ENCODE measurements at regions not wholly inside any gene's neighbourhood (a gene's known extent, or its start where the extent isn't known, plus 50 kb on each side); places are given as distances from the start of the nearest gene placed in this dataset.
"Not testable (repeated sequence)": the region's sequence is repeated elsewhere in the genome, so short reads cannot be mapped to it uniquely, and the experiment has no call there.

GRCh38 chr21:28035692-28036091, 957.0 kb downstream of the LTN1 start:
- H3K9me3 Mint-ChIP-seq (ENCODE audit: low read depth, unreplicated experiment) = peaks cover 13% of the 10 kb centered on the region
- H3K27ac Mint-ChIP-seq (ENCODE audit: unreplicated experiment); CTCF ChIA-PET; H3K4me1 Mint-ChIP-seq (ENCODE audit: low read depth, unreplicated experiment); H3K36me3 Mint-ChIP-seq (ENCODE audit: insufficient read depth, unreplicated experiment); H3K4me3 Mint-ChIP-seq (ENCODE audit: low read depth, unreplicated experiment); BruUV-seq (replicated peaks); intact Hi-C loops (cut with micrococcal nuclease; ENCODE audit: unreplicated experiment); H3K27me3 Mint-ChIP-seq (ENCODE audit: unreplicated experiment); DNase-seq: not testable (repeated sequence)

- H3K4me1 Mint-ChIP-seq (ENCODE audit: low read depth, unreplicated experiment); CTCF ChIA-PET; H3K27ac Mint-ChIP-seq (ENCODE audit: unreplicated experiment); DNase-seq; H3K4me3 Mint-ChIP-seq (ENCODE audit: low read depth, unreplicated experiment); H3K27me3 Mint-ChIP-seq (ENCODE audit: unreplicated experiment); H3K36me3 Mint-ChIP-seq (ENCODE audit: insufficient read depth, unreplicated experiment); BruUV-seq (replicated peaks); intact Hi-C loops (cut with micrococcal nuclease; ENCODE audit: unreplicated experiment): not testable (repeated sequence)
- peaks cover 11% of the 10 kb centered on the region for H3K9me3 Mint-ChIP-seq (ENCODE audit: low read depth, unreplicated experiment)
Observed at GRCh38 chr21:28034916-28035315, 957.8 kb downstream of the LTN1 start.

GRCh38 chr21:28034334-28034733, 958.3 kb downstream of the LTN1 start:
- H3K27me3 Mint-ChIP-seq (ENCODE audit: unreplicated experiment); H3K4me3 Mint-ChIP-seq (ENCODE audit: low read depth, unreplicated experiment); H3K4me1 Mint-ChIP-seq (ENCODE audit: low read depth, unreplicated experiment); BruUV-seq (replicated peaks); H3K27ac Mint-ChIP-seq (ENCODE audit: unreplicated experiment); CTCF ChIA-PET; DNase-seq; H3K36me3 Mint-ChIP-seq (ENCODE audit: insufficient read depth, unreplicated experiment); intact Hi-C loops (cut with micrococcal nuclease; ENCODE audit: unreplicated experiment): not testable (repeated sequence)
- H3K9me3 Mint-ChIP-seq (ENCODE audit: low read depth, unreplicated experiment) = peaks cover 11% of the 10 kb centered on the region

- H3K36me3 Mint-ChIP-seq (ENCODE audit: insufficient read depth, unreplicated experiment); H3K27ac Mint-ChIP-seq (ENCODE audit: unreplicated experiment); H3K27me3 Mint-ChIP-seq (ENCODE audit: unreplicated experiment); intact Hi-C loops (cut with micrococcal nuclease; ENCODE audit: unreplicated experiment); H3K9me3 Mint-ChIP-seq (ENCODE audit: low read depth, unreplicated experiment); BruUV-seq (replicated peaks); DNase-seq; H3K4me1 Mint-ChIP-seq (ENCODE audit: low read depth, unreplicated experiment); CTCF ChIA-PET; H3K4me3 Mint-ChIP-seq (ENCODE audit: low read depth, unreplicated experiment): not testable (repeated sequence)
Observed at GRCh38 chr21:28032652-28033051, 960.0 kb downstream of the LTN1 start.

- H3K4me1 Mint-ChIP-seq (ENCODE audit: low read depth, unreplicated experiment); intact Hi-C loops (cut with micrococcal nuclease; ENCODE audit: unreplicated experiment); H3K9me3 Mint-ChIP-seq (ENCODE audit: low read depth, unreplicated experiment); DNase-seq; H3K27ac Mint-ChIP-seq (ENCODE audit: unreplicated experiment); H3K36me3 Mint-ChIP-seq (ENCODE audit: insufficient read depth, unreplicated experiment); CTCF ChIA-PET; H3K27me3 Mint-ChIP-seq (ENCODE audit: unreplicated experiment); H3K4me3 Mint-ChIP-seq (ENCODE audit: low read depth, unreplicated experiment); BruUV-seq (replicated peaks): not testable (repeated sequence)
Observed at GRCh38 chr21:28031066-28031465, 961.6 kb downstream of the LTN1 start.

GRCh38 chr21:28025111-28025510, 967.6 kb downstream of the LTN1 start:
- H3K27me3 Mint-ChIP-seq (ENCODE audit: unreplicated experiment) = no peaks in the 10 kb centered on the region

More at GRCh38 chr21:28025111-28025510, 967.6 kb downstream of the LTN1 start:
- no peak for TF ChIP-seq CTCF (IDR thresholded peaks at IDR 0.05; ENCODE audit: unreplicated experiment)
- Mint-ChIP-seq H3K4me3 (ENCODE audit: low read depth, unreplicated experiment) (no peak overlapping the region), H3K27ac (ENCODE audit: unreplicated experiment) (no peak overlapping the region), H3K36me3 (ENCODE audit: insufficient read depth, unreplicated experiment) (no peaks in the 10 kb centered on the region), H3K4me1 (ENCODE audit: low read depth, unreplicated experiment) (no peaks in the 10 kb centered on the region), H3K9me3 (ENCODE audit: low read depth, unreplicated experiment) (no peaks in the 10 kb centered on the region)
- intact Hi-C loops (cut with micrococcal nuclease; ENCODE audit: unreplicated experiment) = no loop called here
- CTCF ChIA-PET = no interaction called here
- no TSS peak for BruUV-seq (replicated peaks)
- DNase-seq = no peak
